ENCODE measurements at regions not wholly inside any gene's neighbourhood (a gene's known extent, or its start where the extent isn't known, plus 50 kb on each side); places are given as distances from the start of the nearest gene placed in this dataset.

GRCh38 chr16:54679531-54679930 is 251.1 kb upstream of the IRX5 start:
- no peak overlapping the region for H2AFZ ChIP-seq (ENCODE audit: low read depth, low read length)
- H3K9me3 ChIP-seq (ENCODE audit: low read length) = no peaks in the 10 kb centered on the region
- no peak overlapping the region for H3K4me3 ChIP-seq (ENCODE audit: low read length)
- H3K9me2 ChIP-seq (ENCODE audit: insufficient read depth, low read length) = no peaks in the 10 kb centered on the region
- no peaks in the 10 kb centered on the region for H3K36me3 ChIP-seq (ENCODE audit: insufficient read depth, low read length)
- H3K27ac ChIP-seq (ENCODE audit: low read length) = no peak overlapping the region
- H3K9ac ChIP-seq (ENCODE audit: low read length) = no peak overlapping the region
- no peaks in the 10 kb centered on the region for H4K20me1 ChIP-seq (ENCODE audit: insufficient read depth)
- H3K4me2 ChIP-seq (ENCODE audit: low read length) = no peak overlapping the region
- H3K79me2 ChIP-seq (replicated peaks; ENCODE audit: insufficient read depth, low read length) = no peaks in the 10 kb centered on the region
- TF ChIP-seq REST (IDR thresholded peaks at IDR 0.05; ENCODE audit: borderline replicate concordance) = no peak
- TF ChIP-seq EP300 (conservative IDR thresholded peaks at IDR 0.05; ENCODE audit: poor library complexity, severe bottlenecking) = no peak
- TF ChIP-seq SMC3 (conservative IDR thresholded peaks at IDR 0.05; ENCODE audit: poor library complexity) = no peak
- no peak for TF ChIP-seq CTCF (IDR thresholded peaks at IDR 0.05; ENCODE audit: poor library complexity, severe bottlenecking)
- TF ChIP-seq RAD21 (conservative IDR thresholded peaks at IDR 0.05) = no peak
- TF ChIP-seq MXI1 (conservative IDR thresholded peaks at IDR 0.05; ENCODE audit: poor library complexity, severe bottlenecking) = no peak
- no peak for TF ChIP-seq TAF1 (IDR thresholded peaks at IDR 0.05; ENCODE audit: low read depth)
- no peak for TF ChIP-seq EZH2 (IDR thresholded peaks at IDR 0.05; ENCODE audit: borderline replicate concordance, insufficient read depth, low read length, poor library complexity, severe bottlenecking)
- TF ChIP-seq POLR2AphosphoS5 (IDR thresholded peaks at IDR 0.05) = no peak
- H3K27me3 ChIP-seq (ENCODE audit: insufficient read depth, low read depth, low read length) = peaks cover 2% of the 10 kb centered on the region
- no peaks in the 10 kb centered on the region for H3F3A ChIP-seq (ENCODE audit: insufficient read depth, low read length, poor library complexity, severe bottlenecking)

GRCh38 chr16:54677308-54677950 is 253.2 kb upstream of the IRX5 start:
- Histone ChIP-seq H4K20me1 (ENCODE audit: insufficient read depth) (no peaks in the 10 kb centered on the region), H3K36me3 (ENCODE audit: insufficient read depth, low read length) (no peaks in the 10 kb centered on the region), H3K9me2 (ENCODE audit: insufficient read depth, low read length) (no peaks in the 10 kb centered on the region), H3K4me3 (ENCODE audit: low read length) (no peak overlapping the region), H3F3A (ENCODE audit: insufficient read depth, low read length, poor library complexity, severe bottlenecking) (no peaks in the 10 kb centered on the region), H2AFZ (ENCODE audit: low read depth, low read length) (no peak overlapping the region), H3K9ac (ENCODE audit: low read length) (no peak overlapping the region), H3K9me3 (ENCODE audit: low read length) (no peaks in the 10 kb centered on the region), H3K27ac (ENCODE audit: low read length) (no peak overlapping the region), H3K79me2 (replicated peaks; ENCODE audit: insufficient read depth, low read length) (no peaks in the 10 kb centered on the region), H3K27me3 (ENCODE audit: insufficient read depth, low read depth, low read length) (no peaks in the 10 kb centered on the region), H3K4me2 (ENCODE audit: low read length) (no peak overlapping the region)
- TF ChIP-seq CTCF (IDR thresholded peaks at IDR 0.05; ENCODE audit: poor library complexity, severe bottlenecking) (no peak), TAF1 (IDR thresholded peaks at IDR 0.05; ENCODE audit: low read depth) (no peak), EP300 (conservative IDR thresholded peaks at IDR 0.05; ENCODE audit: poor library complexity, severe bottlenecking) (no peak), SMC3 (conservative IDR thresholded peaks at IDR 0.05; ENCODE audit: poor library complexity) (no peak), REST (IDR thresholded peaks at IDR 0.05; ENCODE audit: borderline replicate concordance) (no peak), EZH2 (IDR thresholded peaks at IDR 0.05; ENCODE audit: borderline replicate concordance, insufficient read depth, low read length, poor library complexity, severe bottlenecking) (no peak), RAD21 (conservative IDR thresholded peaks at IDR 0.05) (no peak), MXI1 (conservative IDR thresholded peaks at IDR 0.05; ENCODE audit: poor library complexity, severe bottlenecking) (no peak), POLR2AphosphoS5 (IDR thresholded peaks at IDR 0.05) (no peak)
